ENCODE measurements at regions not wholly inside any gene's neighbourhood (a gene's known extent, or its start where the extent isn't known, plus 50 kb on each side); places are given as distances from the start of the nearest gene placed in this dataset.

DNA sequence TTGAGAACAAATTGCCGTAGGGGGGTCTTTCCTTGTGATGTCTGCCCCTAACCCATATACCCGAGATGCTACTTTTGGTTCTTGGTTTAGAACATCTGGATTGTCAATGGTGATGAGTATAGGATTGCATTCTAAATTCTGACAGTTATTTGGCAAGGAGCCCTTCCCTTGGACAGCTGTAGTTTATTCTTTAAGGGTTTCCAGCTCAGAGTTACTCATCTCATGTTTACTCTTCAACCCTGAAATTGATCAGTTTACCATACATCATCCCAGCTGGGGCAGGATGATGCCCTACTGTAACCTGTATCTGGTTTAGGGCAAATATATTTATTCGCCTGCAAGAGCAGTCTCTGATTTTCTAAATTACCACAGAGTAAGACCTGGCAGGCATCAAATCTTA is 85.7 kb upstream of the XCR1 start:
- no peak for DNase-seq

DNA sequence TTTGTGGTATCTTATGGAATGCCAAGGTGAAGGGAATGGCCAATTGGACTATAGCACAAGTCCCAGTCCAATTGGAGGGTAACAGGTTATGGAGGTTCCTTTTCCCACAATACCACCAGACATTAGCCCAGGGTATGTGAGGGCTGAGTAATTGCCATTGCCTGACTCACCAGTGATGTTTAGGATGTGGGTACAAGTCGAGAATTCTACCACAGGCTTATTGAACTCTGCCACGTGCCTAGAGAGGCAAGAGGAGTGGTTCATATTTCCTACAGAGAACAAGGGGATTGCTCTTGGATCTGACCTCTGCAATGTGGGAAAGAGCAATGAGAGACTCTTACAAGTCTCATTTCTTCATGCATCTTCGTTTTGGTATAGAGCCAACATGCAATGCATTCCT is 85.0 kb upstream of the XCR1 start:
- no peak for DNase-seq

DNA sequence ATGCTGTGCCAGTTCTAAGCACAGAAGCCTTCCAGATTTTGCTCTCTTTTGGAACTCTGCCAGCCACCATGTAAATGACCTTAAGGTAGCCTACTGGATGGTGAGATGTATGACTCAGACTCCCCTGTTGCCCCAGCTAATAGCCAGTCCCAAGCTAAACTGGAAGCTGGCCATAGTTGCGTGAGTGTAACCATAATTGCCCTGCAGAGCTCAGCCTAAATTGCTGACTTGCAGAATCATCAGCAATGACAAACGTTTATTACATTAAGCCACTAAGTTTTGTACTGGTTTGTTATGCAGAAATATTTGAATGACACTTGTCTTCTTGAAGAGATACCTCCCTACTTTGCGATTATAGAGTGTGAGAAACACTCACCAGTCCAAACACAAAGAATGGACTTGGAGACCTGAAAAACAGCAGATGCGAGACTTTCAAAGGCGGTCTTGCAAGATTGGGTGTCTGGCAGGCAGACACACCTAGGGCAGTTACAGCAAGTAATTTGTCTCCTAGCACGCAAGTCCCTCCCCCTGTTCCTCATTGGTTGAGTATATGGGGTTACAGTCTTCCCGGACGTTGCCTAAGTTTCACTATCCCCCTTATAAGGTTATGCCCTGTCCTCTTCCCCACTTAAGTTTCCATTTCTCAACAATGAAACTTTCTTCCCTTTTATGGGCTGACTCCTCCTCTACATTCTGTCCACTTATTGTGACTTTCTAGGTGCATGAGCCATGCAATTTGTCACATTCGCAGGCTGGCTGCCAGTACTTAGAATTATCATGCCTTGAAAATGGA is 83.6 kb upstream of the XCR1 start:
- DNase-seq: no peak

GRCh38 chr3:46107682-46108081 is 80.4 kb upstream of the XCR1 start:
- DNase-seq: no peak

- no peak for DNase-seq
Measured at GRCh38 chr3:46105306-46105919, 78.1 kb upstream of the XCR1 start.

DNA sequence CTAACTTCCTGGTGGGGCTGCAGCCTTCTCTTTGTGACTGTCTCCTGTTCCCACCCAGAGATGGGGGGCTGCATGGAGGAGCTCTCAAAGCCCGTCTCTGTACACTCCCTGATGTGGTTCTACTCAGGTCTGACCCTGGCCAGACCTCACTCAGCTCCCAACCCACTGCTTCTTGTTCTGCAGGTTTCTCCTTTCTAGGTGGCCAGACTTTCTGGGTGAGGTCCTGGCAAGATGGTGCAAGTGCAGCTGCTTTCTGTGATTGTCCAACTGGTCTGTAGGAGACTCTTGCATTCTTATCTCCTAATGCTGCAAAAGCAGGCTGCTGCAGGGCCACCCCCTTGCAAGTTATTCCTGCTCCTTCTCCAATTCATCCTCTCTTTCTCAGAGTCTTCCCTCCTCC is 77.4 kb upstream of the XCR1 start:
- no peak for DNase-seq

DNA sequence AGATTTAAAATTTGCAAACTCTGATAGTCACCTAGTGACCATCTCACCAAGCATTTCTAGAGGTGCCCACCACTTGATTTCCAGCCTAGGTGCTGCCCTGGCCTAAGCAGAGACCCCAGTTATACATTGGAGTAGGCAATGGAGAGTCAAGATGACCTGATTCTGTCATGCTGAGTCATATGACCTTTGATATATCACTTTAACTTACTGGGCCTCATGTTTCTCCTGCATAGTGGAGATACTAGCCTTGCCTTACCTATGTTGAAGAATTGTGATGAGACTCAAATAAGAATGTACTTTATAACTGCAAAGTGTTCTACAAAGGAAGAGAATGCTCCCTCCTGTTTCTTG is 75.5 kb upstream of the XCR1 start:
- DNase-seq: no peak

GRCh38 chr3:46102059-46102779 is 74.9 kb upstream of the XCR1 start:
- no peak for DNase-seq

DNA sequence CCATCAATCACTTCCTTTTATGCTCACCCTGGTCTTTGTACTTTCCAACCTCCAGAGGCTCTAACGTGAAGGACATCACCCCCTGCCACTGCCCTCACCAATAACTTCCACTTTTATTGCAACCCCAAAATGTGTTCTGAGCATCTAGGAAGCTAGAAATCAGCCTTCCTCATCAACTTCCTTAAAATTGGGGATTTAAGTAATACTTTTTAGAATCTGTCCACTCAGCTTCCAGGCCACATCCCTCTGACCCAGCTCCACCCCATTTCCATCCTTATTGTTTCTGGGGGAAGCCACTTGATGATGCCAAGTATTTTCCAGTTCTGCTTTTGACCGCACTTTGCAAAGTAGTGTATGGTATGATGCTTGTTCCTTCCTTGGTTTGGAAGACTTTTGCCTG is 73.5 kb upstream of the XCR1 start:
- DNase-seq: no peak

- DNase-seq: peak; percentile 12
Measured at GRCh38 chr3:46098319-46098761, 71.1 kb upstream of the XCR1 start.

DNA sequence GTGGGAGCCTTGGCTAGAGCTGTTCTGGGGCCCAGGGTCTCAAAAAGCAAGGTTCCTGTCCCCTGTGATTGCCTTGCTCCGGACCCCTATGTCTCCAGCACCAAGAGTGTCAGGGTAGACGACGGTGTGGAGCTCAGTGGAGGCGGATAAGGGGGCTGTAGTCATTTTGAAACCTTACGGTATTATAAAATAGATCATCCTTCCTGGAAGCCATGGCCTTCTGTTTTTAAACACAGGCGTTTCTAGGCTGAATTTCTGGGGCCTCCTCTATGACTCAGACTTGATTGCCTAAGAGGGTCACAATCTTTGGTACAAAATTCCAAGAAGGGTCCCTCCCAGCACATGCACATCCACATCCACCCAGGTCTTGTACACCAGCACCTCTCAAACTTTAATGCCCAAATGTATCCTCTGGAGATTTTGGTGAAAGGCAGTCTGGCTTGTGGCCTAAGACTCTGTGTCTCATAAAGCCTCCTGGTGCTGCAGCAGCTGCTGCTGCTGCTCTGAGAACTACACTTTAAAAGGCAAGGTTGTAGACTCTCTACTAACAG is 70.5 kb upstream of the XCR1 start:
- DNase-seq: peak; percentile 19

DNA sequence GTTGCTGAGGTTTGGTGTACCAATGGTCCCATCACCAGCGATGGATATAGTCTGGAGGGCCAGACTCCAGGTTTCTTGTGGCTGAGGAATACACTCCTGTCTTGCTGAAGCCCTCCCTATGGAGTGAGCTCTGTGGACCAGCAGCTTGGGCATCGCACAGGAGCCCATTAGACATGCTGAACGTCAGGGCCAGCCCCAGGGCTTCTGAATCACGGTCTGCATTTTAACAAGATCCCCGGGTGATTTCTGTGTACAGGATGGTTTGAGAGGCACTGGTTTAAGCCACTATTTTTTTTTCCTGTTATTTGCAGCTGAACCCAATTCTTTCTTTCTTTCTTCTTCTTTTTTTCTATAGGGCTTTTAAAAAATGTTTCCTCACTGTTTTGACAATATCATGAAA is 69.5 kb upstream of the XCR1 start:
- DNase-seq: no peak

DNA sequence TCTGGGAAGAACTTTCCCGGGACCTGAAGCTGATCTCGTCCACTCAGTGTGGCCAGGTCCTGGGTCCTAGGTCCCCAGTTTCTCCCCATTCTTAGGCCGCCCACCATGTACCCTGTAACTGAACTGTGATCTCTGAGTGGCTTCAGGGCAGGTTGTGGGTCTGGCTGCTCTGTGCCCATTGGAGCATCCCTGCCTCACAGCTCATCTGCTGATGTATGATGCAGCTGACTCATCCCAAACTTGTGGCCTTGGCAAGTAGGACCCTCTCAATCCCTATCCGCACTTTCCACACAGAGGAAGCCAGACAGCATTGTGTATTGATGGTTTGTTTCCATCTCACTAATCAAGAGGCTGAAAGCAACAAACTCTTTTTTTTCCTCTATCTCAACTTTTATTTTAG is 69.1 kb upstream of the XCR1 start:
- DNase-seq: no peak

DNA sequence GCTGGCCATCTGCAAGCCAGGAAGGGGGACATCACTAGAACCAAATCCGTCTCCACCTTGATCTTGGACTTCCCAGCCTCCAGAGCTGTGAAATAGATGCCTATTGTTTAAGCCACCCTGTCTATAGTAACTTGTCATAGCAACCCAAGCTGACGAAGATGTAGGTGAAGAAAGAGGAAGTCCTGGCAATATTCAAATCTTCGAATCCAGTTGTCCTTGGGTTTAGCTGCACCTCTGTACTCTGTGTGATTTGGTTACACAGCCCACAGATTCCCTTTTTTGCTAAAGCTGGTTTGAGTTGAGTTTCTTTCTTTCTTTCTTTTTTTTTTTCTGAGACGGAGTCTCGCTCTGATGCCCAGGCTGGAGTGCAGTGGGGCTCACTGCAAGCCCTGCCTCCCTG is 68.0 kb upstream of the XCR1 start:
- DNase-seq: no peak

DNA sequence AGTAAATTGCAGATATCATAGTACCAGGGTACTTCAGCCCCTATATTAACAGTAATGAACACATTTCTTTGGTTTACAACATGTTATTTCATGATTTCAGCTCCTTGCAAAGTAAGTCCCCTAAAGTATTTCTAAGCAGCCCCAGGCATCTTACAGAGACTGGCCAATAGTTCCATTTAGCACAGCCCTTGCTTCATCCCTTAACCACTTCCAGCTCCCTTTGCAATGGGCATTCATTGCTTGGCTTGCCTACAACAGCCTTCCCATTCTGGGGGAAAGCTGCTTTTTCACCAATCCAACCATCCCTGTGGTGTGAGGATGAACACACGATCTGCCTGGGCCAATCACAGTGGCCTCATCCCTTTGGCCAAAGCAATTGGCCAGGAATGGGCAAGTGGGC is 67.2 kb upstream of the XCR1 start:
- no peak for DNase-seq

- DNase-seq: no peak
Measured at GRCh38 chr3:46093966-46094365, 66.7 kb upstream of the XCR1 start.

DNA sequence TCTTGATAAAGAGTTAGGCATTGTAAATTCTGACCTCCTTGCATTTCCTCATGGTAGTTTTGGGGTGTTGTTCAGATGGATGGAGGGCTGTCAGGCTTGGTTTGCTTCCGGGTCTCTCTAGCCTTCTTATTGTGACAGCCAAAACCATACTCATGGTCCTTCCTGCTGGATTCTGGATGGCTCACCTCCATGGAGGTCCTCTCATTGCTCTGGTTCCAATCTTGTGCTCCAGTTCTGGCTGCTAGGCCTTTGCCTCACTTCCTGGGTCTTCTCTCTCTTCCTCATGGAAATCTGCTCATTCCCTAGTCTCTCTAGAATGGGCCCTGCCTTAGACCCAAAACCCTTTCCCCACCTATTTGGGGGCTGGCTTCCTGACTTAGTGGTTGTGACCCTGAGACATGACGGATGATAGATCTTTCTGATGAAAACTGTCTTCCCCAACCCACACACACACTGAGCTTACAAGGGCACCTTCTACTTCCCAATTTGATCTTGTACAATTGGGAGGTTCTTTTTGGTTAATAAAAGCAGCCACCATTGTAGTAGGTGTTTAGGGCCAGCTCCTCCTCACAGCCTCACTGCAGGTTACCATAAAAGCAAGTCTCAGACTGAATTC is 66.2 kb upstream of the XCR1 start:
- no peak for DNase-seq

DNA sequence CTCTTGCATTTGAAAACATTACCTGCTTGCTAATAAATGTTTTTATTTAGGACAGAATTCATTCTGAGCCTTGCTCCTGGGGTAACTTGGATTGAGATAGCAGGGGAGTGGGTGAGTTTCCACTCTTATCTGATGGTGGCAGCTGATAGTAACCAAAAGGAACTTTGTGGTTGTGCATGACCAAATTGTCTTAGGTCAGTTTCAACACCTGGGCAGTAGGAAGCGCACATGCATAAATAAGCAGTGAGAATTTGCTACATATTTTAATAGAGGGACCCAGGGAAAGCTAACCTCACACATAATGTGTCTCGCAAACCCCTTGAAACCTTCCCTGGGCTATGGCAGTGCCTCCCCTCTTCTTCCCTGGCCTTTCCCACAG is 65.4 kb upstream of the XCR1 start:
- DNase-seq: no peak

GRCh38 chr3:46091741-46092701 is 64.7 kb upstream of the XCR1 start:
- no peak for DNase-seq

- no peak for DNase-seq
Measured at GRCh38 chr3:46091046-46091445, 63.8 kb upstream of the XCR1 start.

DNA sequence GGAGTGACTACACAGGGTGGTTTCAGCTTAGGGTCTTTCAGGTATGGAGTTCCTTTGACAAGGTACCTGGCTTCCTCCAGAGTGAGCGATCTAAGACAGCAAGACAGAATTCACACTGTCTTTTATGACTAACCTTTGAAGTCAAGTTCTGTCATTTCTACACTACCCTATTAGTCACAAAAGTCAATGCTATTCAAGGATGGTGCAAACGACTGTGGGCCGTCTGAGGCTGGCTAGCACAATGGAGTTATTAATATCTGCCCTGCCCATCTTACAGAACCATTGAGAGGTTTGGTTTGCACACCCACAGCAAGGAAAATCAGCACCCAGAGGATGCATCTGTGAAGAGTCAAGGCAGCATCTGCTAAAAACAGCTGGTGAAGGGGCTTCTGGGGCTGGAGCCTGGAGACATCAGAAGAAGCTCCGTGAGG is 62.9 kb upstream of the XCR1 start:
- peak; percentile 13 for DNase-seq
